Epithelial cell of esophagus (primary cell): ENCODE measurements at regions not wholly inside any gene's neighbourhood (a gene's known extent, or its start where the extent isn't known, plus 50 kb on each side); places are given as distances from the start of the nearest gene placed in this dataset.

Experiments
- DNase-seq: peaks from one replicate; pipeline ENCODE4 v3.0.0; 2010; ENCODE audit warnings: low read depth
- H3K4me3 ChIP-seq: 2 replicates; pipeline ENCODE4 v1.5.1; 2011; ENCODE audit warnings: mild to moderate bottlenecking, low read length, control low read depth
- TF ChIP-seq, protein P1 (sequence below): IDR thresholded peaks from 2 replicates; pipeline ENCODE4 v1.5.1; 2011; ENCODE audit warnings: low read depth, mild to moderate bottlenecking, low read length, control low read depth, inconsistent platforms; ENCODE audit not compliant: insufficient read depth; ENCODE audit errors: missing control alignments

DNA sequence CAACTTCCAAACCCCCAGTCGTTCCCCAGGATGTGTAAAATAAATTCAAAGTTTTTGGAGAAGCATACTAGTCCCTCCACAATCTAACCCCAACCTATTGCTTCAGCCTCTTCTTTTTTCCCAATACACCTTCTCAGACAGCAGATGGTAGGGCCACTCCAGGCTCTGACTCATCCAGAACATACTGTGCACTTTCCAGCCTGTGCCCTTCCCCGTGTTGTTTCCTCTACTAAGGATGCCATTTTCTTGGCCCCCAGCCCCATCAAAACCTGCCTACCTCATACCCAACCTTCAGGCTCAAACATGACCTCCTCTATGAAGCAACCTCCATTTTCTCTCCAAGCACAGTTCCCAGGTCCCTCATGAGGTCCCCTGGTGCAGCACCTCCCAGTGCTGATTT, 669.3 kb downstream of the BCL11A start:
- TF ChIP-seq, protein P1, sequence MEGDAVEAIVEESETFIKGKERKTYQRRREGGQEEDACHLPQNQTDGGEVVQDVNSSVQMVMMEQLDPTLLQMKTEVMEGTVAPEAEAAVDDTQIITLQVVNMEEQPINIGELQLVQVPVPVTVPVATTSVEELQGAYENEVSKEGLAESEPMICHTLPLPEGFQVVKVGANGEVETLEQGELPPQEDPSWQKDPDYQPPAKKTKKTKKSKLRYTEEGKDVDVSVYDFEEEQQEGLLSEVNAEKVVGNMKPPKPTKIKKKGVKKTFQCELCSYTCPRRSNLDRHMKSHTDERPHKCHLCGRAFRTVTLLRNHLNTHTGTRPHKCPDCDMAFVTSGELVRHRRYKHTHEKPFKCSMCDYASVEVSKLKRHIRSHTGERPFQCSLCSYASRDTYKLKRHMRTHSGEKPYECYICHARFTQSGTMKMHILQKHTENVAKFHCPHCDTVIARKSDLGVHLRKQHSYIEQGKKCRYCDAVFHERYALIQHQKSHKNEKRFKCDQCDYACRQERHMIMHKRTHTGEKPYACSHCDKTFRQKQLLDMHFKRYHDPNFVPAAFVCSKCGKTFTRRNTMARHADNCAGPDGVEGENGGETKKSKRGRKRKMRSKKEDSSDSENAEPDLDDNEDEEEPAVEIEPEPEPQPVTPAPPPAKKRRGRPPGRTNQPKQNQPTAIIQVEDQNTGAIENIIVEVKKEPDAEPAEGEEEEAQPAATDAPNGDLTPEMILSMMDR, result no peak
- H3K4me3 ChIP-seq, result no peak overlapping the region
- peak; percentile 30 for DNase-seq

DNA sequence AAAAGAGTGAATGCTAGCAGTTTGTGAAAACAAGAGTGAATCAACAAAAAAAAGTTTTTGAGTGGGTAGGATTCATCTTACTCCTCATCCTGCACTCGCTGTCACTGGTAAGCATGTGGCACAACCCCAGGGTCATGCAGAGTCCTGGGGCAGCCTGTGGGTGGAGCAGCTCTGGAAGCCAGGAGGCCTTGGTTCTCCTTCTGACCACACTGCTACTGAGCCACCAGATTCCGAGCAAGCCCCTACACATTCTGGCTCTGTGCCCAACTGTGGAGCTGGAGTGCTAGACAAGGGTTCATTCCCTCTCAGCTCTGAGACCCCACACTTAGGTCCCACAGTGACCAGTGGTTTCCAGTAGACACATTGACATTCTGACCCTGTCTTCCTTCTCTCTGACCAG, 670.6 kb downstream of the BCL11A start:
- TF ChIP-seq, protein P1, result no peak
- DNase-seq, result peak; percentile 68

DNA sequence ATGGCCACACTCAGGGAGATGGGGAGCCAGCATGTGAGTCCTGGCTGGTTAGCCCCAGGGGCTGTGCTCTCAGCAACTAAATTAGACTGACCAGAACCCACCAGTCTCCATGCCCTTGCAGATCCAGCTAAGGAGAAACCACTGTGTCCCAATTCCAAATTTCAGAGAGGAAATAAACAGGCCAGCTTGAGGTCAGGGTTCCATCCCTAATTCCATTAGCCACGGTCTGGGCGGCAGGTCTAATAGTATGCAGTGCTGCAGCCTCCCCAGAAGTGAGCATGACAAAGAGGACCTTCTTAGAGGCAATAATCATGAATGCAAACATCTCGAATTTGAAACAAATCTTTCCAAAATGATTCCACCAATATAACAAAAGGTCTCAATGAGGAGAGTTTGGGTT, 671.2 kb downstream of the BCL11A start:
- no peak overlapping the region for H3K4me3 ChIP-seq
- DNase-seq, result no peak
- TF ChIP-seq, protein P1, result no peak

More for the DNA sequence above, 670.6 kb downstream of the BCL11A start:
- H3K4me3 ChIP-seq, result no peak overlapping the region

DNA sequence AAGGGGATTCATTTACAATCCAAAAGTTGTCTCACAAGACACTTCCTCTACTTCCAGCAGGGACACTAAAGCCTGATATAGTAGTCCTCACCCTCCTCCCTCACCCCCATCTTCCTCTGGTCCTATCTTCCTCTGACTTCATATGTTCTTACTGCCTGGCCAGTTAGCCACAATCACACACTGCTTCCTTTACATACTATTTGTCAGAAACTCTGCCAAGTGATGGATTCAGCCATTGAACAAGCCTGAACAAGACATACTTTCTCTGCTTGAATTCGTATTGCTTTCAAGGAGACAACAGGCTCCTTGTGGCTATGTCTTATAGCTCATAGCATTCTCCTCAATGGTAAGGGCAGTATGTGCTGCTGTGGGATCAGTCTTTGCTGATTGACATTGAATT, 672.2 kb downstream of the BCL11A start:
- TF ChIP-seq, protein P1, result no peak
- DNase-seq, result peak; percentile 77
- H3K4me3 ChIP-seq, result no peak overlapping the region

DNA sequence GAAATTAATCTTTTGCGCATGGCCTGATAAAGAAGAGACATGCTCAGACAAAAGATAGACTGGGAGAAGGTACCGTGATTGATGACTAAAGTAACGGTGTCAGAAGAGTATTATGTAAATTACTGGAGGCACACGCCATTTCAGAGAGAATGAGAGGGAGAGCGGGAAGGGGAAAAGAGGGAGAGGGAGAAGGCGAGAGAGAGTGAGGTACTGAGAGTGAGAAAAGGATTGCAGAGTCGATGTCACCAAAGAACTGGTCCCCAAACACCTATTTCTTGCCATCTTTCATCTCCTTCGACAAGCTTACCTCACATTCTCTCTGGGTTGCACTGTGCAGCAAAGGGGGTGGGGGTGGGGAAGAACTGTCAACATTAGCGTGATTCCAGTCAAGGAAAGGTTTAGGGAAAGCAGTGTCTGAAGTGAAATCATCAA, 673.7 kb downstream of the BCL11A start:
- DNase-seq, result no peak
- H3K4me3 ChIP-seq, result no peak overlapping the region
- TF ChIP-seq, protein P1, result no peak

DNA sequence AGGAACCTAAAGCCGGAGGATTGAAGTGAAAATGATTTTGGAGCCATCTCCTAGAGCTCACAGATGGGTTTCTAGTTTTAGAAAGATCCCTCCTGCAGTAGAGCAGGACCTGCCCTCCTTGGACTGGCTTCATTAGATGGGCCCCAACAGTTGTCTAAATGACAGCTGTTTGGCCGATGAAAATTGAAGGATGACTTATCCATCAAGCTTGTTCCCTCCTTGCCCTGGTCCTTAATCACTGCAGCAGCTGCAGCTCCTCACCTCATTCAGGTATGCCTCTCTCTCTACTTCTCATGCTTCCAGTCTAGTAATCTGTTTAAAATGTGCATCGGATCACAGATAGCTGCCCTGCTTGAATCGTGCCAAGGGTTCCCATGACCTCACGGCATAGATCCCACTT, 677.6 kb downstream of the BCL11A start:
- DNase-seq, result no peak
- TF ChIP-seq, protein P1, result no peak
- no peak overlapping the region for H3K4me3 ChIP-seq

DNA sequence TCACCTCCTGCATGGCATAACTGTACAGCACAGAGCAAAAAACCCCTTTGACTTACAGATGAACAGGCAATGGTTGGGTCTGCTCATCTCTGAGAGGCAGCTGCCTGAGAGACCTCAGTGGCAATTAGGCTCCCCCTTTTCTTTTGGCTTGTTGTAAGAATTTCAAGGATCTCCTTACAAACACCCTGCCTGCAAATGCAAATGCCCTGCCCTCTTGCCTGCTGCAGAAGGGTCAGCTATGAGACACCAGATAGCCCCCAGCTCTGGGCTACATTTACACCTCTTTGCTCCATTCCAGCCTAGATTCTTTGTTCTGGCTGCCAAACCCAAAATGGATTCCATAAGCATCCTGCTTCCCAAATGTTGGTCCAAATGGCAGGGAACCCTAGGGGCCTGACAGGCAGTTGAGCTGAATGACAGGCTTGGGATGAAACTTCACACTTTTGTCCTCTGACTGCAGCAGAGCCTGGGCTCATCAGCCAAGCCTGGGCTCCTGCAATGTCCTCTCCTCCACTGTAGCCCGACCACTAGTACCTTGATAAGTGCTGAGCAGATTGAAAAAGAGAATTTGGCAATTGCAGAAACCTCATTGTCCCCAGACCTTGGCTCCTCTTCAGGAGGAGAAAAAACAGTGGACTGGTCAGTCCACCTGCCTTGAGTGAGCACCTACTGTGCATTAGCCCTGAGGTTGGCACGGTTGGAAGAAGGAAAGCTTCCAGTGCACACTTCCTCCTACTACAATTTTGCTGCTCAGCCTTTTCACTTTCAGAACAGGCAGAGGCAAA, 678.3 kb downstream of the BCL11A start:
- no peak overlapping the region for H3K4me3 ChIP-seq
- no peak for DNase-seq
- TF ChIP-seq, protein P1, result no peak
